HCT116 (cell line): ENCODE measurements at regions not wholly inside any gene's neighbourhood (a gene's known extent, or its start where the extent isn't known, plus 50 kb on each side); places are given as distances from the start of the nearest gene placed in this dataset.

Experiments used
- ATAC-seq: fragments of 200-7000 bp; cut with Tn5 transposase; 2 replicates; pipeline ENCODE4 v1.9.1; 2020; ENCODE audit warnings: mild to moderate bottlenecking, moderate library complexity
- BruUV-seq: library from RNA; stranded (reverse); fragments of 400-500 nt; replicated peaks from 2 replicates; lab custom pipeline; 2021; lab: Mats Ljungman, UMichigan
- CTCF ChIA-PET: fragments of 300-600 bp; sonication (Branson Sonifier 250); formaldehyde crosslinking; loops from one replicate; lab custom pipeline; 2021; ENCODE audit warnings: antibody characterized with exemption; lab: Charles Lee
- POLR2A ChIA-PET: fragments of 300-600, 350-600 bp; sonication (Branson Sonifier 250); formaldehyde crosslinking; loops from one replicate; lab custom pipeline; 2021; ENCODE audit warnings: antibody characterized with exemption; lab: Charles Lee
- RAD21 ChIA-PET, 2 experiments: fragments of 300-600 bp; sonication (Branson Sonifier 250); formaldehyde crosslinking; loops; one replicate each; lab custom pipeline; 2023; ENCODE audit warnings: low total read pairs in 2 of 2; ENCODE audit not compliant: uncharacterized antibody in 2 of 2, unreplicated experiment in 2 of 2, low non-redundant PET in 1 of 2; lab: Charles Lee
- DNase-seq: peaks from one replicate; pipeline ENCODE4 v3.0.0-alpha.2; 2010; ENCODE audit warnings: low read depth, low spot score
- H2AFZ ChIP-seq: fragments of 200-600 bp; shearing (Covaris generic), sonication (generic); 2 replicates; pipeline ENCODE4 v1.6.1; 2017; ENCODE audit warnings: low read depth, mixed run types, mixed read lengths, antibody characterized with exemption, low read length; ENCODE audit not compliant: poor library complexity, severe bottlenecking
- H3K27ac ChIP-seq: 2 replicates; pipeline ENCODE4 v1.5.1; 2012; ENCODE audit warnings: low read depth, low read length
- H3K27me3 ChIP-seq: fragments of 200-600 bp; sonication (generic); 2 replicates; pipeline ENCODE4 v1.6.1; 2016; ENCODE audit warnings: mixed run types, low read length, mixed read lengths; ENCODE audit not compliant: insufficient read depth
- H3K36me3 ChIP-seq, 2 experiments: fragments of 200-500 bp in 1 of 2; fragments of 200-600 bp in 1 of 2; sonication (Bioruptor generic) in 1 of 2; sonication (generic) in 1 of 2; 2 replicates each; pipeline versions ENCODE4 v1.5.1 to v1.6.1; 2014 to 2016; ENCODE audit warnings: low read length in 2 of 2, inconsistent platforms in 1 of 2, mixed read lengths in 1 of 2, mixed run types in 1 of 2; ENCODE audit not compliant: insufficient read depth in 2 of 2, control insufficient read depth in 1 of 2
- H3K4me1 ChIP-seq, 2 experiments: fragments of 200-600 bp in 1 of 2; sonication (generic) in 1 of 2; 2 replicates each; pipeline versions ENCODE4 v1.5.1 to v1.6.1; 2012 to 2017; ENCODE audit warnings: low read length in 2 of 2, inconsistent platforms in 1 of 2, mild to moderate bottlenecking in 1 of 2, mixed read lengths in 1 of 2, mixed run types in 1 of 2, moderate library complexity in 1 of 2; ENCODE audit not compliant: insufficient read depth in 2 of 2, control insufficient read depth in 1 of 2
- H3K4me2 ChIP-seq: fragments of 200-600 bp; sonication (generic); 2 replicates; pipeline ENCODE4 v1.6.1; 2017; ENCODE audit warnings: mixed run types, low read length, mixed read lengths
- H3K4me3 ChIP-seq, 2 experiments: fragments of 200-600 bp in 1 of 2; sonication (generic) in 1 of 2; replicated peaks in 1 of 2; 2 replicates each; pipeline ENCODE4 v1.5.1; 2011 to 2016; ENCODE audit warnings: low read length in 2 of 2, control low read depth in 1 of 2, low read depth in 1 of 2, mild to moderate bottlenecking in 1 of 2, mixed read lengths in 1 of 2, mixed run types in 1 of 2
- H3K79me2 ChIP-seq: fragments of 200-600 bp; sonication (generic); 2 replicates; pipeline ENCODE4 v1.6.1; 2017; ENCODE audit warnings: mild to moderate bottlenecking, mixed run types, low read length, moderate library complexity, mixed read lengths; ENCODE audit not compliant: insufficient read depth
- H3K9ac ChIP-seq: fragments of 200-600 bp; sonication (generic); 2 replicates; pipeline ENCODE4 v1.6.1; 2016; ENCODE audit warnings: low read length, mixed read lengths
- H3K9me2 ChIP-seq: fragments of 200-600 bp; sonication (generic), shearing (Covaris generic); 2 replicates; pipeline ENCODE4 v1.6.1; 2017; ENCODE audit warnings: mixed run types, mild to moderate bottlenecking, moderate library complexity; ENCODE audit not compliant: insufficient read depth
- H3K9me3 ChIP-seq, 2 experiments: fragments of 200-500 bp in 1 of 2; fragments of 200-600 bp in 1 of 2; sonication (Bioruptor generic) in 1 of 2; sonication (generic) in 1 of 2; 2 replicates each; pipeline ENCODE4 v1.6.1; 2014 to 2017; ENCODE audit warnings: low read length in 2 of 2, mixed read lengths in 2 of 2, inconsistent platforms in 1 of 2, low read depth in 1 of 2, mild to moderate bottlenecking in 1 of 2, mixed run types in 1 of 2, moderate library complexity in 1 of 2; ENCODE audit not compliant: control insufficient read depth in 1 of 2, insufficient read depth in 1 of 2
- H4K20me1 ChIP-seq: fragments of 200-600 bp; sonication (generic), shearing (Covaris generic); 2 replicates; pipeline ENCODE4 v1.6.1; 2017; ENCODE audit warnings: mixed run types, mild to moderate bottlenecking, moderate library complexity; ENCODE audit not compliant: insufficient read depth
- CEBPB ChIP-seq: IDR thresholded peaks from 2 replicates; pipeline ENCODE4 v1.6.1; 2012; ENCODE audit warnings: low read depth
- RAD21 ChIP-seq: IDR thresholded peaks from 2 replicates; pipeline ENCODE4 v1.6.1; 2012; ENCODE audit warnings: low read depth, mild to moderate bottlenecking
- REST ChIP-seq: IDR thresholded peaks from 2 replicates; pipeline ENCODE4 v1.6.1; 2012; ENCODE audit warnings: low read depth
- SRF ChIP-seq: IDR thresholded peaks from 2 replicates; pipeline ENCODE4 v1.6.1; 2012; ENCODE audit warnings: low read depth
- ZBTB33 ChIP-seq: IDR thresholded peaks from 2 replicates; pipeline ENCODE4 v1.6.1; 2011; ENCODE audit warnings: mild to moderate bottlenecking, low read length, moderate library complexity; ENCODE audit not compliant: insufficient replicate concordance; ENCODE audit errors: extremely low read depth
- ZFX ChIP-seq: fragments of 450-650 bp; IDR thresholded peaks from 2 replicates; pipeline ENCODE4 v1.6.1; 2017
- intact Hi-C: fragments of 100-400 bp; cut with micrococcal nuclease; formaldehyde crosslinking; loops from 2 replicates; pipeline ENCODE4 v1.10.0; 2022

- no peak overlapping the region for H3K27ac ChIP-seq
- intact Hi-C loops = no loop called here
- no peaks in the 10 kb centered on the region for H4K20me1 ChIP-seq
- no peaks in the 10 kb centered on the region for H3K36me3 ChIP-seq
- no TSS peak for BruUV-seq
- ChIA-PET POLR2A (no interaction called here), CTCF (no interaction called here), RAD21 (no interaction called here)
- ATAC-seq (no peak), DNase-seq (no peak)
- H3K4me1 ChIP-seq = no peaks in the 10 kb centered on the region
- no peak overlapping the region for H3K4me2 ChIP-seq
- H3K9me3 ChIP-seq = peaks cover 8 to 10% of the 10 kb centered on the region in 2 experiments; a peak in 2 of 4 replicates
- H3K79me2 ChIP-seq = no peaks in the 10 kb centered on the region
- no peak overlapping the region for H3K4me3 ChIP-seq
- no peak overlapping the region for H3K9ac ChIP-seq
- TF ChIP-seq RAD21 = no peak
- TF ChIP-seq SRF = no peak
- no peak for TF ChIP-seq ZFX
- no peak for TF ChIP-seq ZBTB33
- TF ChIP-seq CEBPB = no peak
- TF ChIP-seq REST = no peak
- H3K9me2 ChIP-seq = no peaks in the 10 kb centered on the region
- H2AFZ ChIP-seq = no peak overlapping the region
- H3K27me3 ChIP-seq = no peaks in the 10 kb centered on the region
Observed at GRCh38 chr1:239575113-239575512, 188.7 kb downstream of the CHRM3 start.
